ENCODE measurements at regions not wholly inside any gene's neighbourhood (a gene's known extent, or its start where the extent isn't known, plus 50 kb on each side); places are given as distances from the start of the nearest gene placed in this dataset.

DNA sequence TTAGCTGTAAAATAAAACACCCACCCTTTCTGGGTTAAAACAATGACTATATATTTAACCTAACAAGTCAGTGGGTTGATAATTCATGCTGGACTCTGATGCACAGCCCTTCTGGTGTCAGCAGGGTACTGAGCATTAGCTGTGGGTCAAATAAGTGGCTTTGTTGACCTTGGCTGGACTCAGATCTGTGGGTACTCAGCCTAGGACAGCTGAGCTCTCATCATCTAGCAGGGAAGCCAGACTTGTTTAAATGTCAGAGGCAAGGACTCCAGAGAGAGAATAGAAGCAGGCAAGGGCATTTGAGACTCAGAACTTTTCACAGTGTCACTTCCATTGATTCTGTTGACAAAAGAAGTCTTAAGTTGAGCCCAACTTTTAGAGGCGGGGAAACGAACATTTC, 1063.8 kb upstream of the CDH8 start:
- no peak for DNase-seq (ENCODE audit: low spot score)

DNA sequence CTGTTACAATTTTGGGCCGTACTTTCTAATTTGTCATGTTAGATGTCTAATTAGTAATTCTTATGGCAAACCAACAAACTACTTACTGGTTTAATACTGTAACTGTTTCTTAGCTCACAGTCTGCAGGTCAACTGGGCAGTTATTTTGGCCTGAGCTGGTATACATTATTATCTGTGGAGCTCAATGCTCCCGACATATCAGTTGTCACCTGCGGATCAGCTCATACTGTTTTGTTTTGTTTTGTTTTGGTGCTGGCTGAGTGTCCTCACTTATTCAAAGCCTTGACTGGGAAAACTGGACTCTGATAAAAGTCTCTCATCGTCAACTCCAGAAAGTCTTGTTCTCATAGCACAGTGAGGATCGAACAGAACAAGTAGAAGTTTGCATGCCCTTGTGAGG, 1060.6 kb upstream of the CDH8 start:
- no peak for DNase-seq (ENCODE audit: low spot score)

GRCh38 chr16:63092736-63093135, 1056.5 kb upstream of the CDH8 start:
- no peak for DNase-seq (ENCODE audit: low spot score)

GRCh38 chr16:63082101-63082500, 1045.9 kb upstream of the CDH8 start:
- DNase-seq (ENCODE audit: low spot score), result no peak

GRCh38 chr16:63080746-63081145, 1044.5 kb upstream of the CDH8 start:
- DNase-seq (ENCODE audit: low spot score), result no peak

- DNase-seq (ENCODE audit: low spot score), result no peak
These were observed 1032.8 kb upstream of the CDH8 start for GRCh38 chr16:63069047-63069446.

- no peak for DNase-seq (ENCODE audit: low spot score)
These were observed 1030.9 kb upstream of the CDH8 start for GRCh38 chr16:63067141-63067540.

- no peak for DNase-seq (ENCODE audit: low spot score)
These were observed 1030.3 kb upstream of the CDH8 start for GRCh38 chr16:63066552-63066951.

DNA sequence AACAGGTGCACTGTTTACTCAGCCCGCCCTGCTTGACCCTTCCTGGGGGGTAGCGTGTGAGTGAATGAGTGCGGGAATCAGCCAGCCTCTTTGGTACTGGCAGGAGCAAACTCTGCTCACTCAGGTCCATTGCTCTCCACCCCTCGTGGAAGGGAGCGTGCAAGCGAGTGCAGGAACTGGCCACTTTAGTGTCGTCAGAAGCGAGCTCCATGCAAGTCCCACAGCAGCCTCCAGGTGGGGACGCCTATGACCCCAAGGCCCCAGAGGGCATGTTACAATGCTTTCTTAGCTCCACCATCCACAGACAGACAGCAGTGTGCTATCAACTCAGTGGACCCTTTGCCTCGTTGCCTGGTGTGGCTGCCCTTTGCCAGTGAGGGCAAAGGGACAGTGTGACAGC, 1025.1 kb upstream of the CDH8 start:
- DNase-seq (ENCODE audit: low spot score), result no peak

DNA sequence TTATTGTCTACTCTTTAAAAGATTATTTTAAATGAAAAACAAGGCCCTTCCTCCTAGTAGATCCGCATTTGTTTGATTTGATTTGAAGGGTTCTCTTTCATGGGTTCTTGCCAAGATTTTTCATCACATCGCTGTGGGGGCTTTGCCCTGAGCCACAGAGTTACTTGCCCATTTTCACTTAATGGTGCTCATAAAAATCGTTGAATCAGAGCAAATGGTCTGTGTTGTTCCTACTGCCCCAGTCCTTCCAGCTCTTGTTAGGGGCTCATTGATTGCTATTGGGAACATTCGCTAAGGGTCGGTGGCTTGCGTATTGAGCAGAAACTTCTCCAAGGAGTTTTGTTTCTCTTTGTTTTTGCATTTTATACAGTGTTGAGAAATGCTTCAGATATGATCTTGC, 1023.4 kb upstream of the CDH8 start:
- DNase-seq (ENCODE audit: low spot score), result no peak

DNA sequence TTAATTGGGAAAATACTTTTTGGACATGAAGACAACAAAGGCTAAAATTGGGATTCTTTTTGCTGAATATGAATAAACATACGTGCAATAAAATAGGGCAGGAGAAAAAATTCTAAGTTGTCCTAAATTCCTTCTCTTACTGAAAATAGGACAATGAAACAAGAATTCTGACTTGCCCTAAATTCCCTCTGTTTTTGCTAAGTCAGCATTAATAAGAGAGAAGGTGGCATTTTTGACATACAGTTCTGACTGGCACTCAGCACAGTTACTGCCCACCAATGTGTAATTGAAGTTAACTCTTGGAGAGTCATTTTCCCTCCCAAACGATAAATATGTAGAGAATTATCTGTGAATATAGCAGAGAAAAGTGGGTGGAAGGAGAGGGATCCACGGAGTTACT, 1021.1 kb upstream of the CDH8 start:
- no peak for DNase-seq (ENCODE audit: low spot score)

GRCh38 chr16:63050391-63050790, 1014.2 kb upstream of the CDH8 start:
- DNase-seq (ENCODE audit: low spot score), result no peak

GRCh38 chr16:63038397-63039106, 1002.3 kb upstream of the CDH8 start:
- DNase-seq (ENCODE audit: low spot score), result no peak

DNA sequence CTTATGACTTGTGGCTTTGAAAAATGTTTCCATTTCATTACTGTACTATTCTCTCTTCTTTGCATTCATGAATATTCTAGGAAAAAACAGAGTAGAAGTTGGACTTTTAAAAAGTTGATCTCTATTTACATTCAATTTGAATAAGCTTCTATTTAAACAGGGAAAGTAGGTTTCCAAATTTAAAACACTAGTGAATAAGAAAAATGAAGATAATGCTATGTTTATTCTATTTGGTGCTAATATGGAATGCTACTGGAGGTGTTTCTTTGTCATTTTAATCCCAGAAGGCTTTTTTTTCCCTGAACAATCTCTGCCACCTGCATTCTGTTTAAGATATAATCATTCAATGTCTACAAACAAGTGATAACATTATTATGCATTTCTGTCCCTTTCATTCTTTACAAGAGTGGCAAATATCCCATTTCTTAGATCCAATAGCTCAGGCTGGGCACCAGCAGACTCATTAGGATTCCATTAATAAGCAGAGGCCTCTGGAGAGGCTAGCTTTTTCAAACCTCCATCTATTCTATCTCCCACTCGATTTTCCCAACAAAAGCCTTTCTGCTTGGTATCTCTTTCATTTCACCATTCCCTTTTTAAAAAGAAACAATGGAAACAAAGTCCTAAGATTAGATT, 1001.6 kb upstream of the CDH8 start:
- DNase-seq (ENCODE audit: low spot score), result no peak

- no peak for DNase-seq (ENCODE audit: low spot score)
These were observed 982.5 kb upstream of the CDH8 start for GRCh38 chr16:63018581-63019223.

DNA sequence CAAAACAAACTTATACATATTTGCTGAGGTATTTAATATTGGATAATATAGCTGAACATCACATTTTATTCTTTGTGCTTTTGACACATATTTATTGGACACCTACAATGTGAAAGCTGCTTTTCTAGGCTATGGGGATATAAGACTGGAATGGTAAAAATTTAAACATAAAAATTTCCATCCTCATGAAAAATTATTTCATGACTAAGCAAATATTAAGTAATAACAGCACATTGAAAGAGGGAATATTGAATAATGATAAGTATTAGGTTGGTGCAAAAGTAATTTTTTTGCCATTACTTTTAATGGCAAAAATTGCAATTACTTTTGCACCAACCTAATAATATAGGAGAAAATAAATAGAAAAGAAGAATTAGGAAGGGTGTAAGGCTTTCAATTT, 972.5 kb upstream of the CDH8 start:
- DNase-seq (ENCODE audit: low spot score), result no peak

DNA sequence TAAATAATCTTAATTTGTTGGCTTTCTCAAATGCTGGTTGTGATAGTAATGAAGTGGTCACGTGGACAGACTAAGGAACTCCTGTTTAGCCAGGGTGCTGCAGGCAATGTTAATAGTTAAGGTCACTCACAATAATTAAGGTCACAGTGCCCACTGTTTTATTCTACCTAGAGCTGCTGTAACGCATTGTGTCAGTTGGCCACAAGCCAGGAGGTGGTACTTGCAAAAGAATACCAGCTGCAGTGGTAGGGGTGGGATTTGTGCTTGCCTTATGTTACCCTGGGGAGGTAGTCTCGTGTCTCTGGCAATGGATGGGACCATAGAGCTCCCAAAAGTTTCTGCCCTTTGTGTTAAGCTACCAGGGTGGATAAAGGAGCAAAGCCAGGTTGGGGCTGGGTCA, 969.1 kb upstream of the CDH8 start:
- DNase-seq (ENCODE audit: low spot score), result no peak

GRCh38 chr16:62989480-62989879, 953.2 kb upstream of the CDH8 start:
- no peak for DNase-seq (ENCODE audit: low spot score)

GRCh38 chr16:62985722-62986121, 949.5 kb upstream of the CDH8 start:
- DNase-seq (ENCODE audit: low spot score), result no peak

DNA sequence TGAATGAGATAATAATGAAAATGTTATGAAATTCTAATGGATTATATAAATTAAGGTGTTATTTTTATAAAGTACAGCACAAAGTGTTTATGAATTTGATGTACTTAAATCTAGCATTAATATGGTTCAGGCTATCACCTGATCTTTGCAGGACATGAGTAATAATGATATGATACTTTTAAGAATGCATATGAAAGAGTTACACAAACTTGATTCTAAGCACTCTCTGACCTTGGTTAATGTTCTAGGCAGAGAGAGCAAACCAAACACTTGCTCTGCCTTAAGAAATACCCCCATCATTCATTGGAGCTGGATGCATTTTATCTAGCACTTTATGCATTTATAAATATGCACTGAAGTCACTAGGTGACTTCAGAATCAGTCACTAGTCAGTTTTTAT, 942.2 kb upstream of the CDH8 start:
- DNase-seq (ENCODE audit: low spot score), result no peak

GRCh38 chr16:62977876-62978275, 941.6 kb upstream of the CDH8 start:
- no peak for DNase-seq (ENCODE audit: low spot score)

DNA sequence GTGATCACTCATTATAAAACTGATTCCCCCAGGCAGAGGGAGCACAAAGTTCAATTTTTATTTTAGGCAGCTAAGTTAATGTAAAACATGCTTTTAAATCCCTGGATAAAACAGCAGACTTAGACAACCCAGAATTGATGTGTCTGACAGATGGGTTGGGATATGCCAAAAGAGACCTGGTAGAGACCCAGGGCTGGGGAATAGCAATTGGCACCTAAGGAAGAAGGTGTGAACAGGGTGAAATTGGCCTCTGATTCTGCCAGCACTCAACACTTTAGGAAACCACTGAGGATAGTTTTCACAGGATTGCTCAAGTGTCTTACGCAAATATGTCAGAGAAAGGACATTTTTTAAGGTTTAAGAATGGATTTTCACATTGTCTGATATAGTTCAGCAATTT, 938.2 kb upstream of the CDH8 start:
- DNase-seq (ENCODE audit: low spot score), result no peak

GRCh38 chr16:62970851-62971250, 934.6 kb upstream of the CDH8 start:
- no peak for DNase-seq (ENCODE audit: low spot score)
